ENCODE measurements at regions not wholly inside any gene's neighbourhood (a gene's known extent, or its start where the extent isn't known, plus 50 kb on each side); places are given as distances from the start of the nearest gene placed in this dataset.

GRCh38 chr13:58480061-58480460, 848.5 kb downstream of the PCDH17 start:
- TF ChIP-seq CTCF (IDR thresholded peaks at IDR 0.05) = no peak
- no peak for TF ChIP-seq POLR2A (IDR thresholded peaks at IDR 0.05)
